HG02571 (cell line): ENCODE measurements at regions not wholly inside any gene's neighbourhood (a gene's known extent, or its start where the extent isn't known, plus 50 kb on each side); places are given as distances from the start of the nearest gene placed in this dataset.

Experiments used
- ATAC-seq: cut with Tn5 transposase; IDR thresholded peaks from one replicate; pipeline ENCODE4 v1.9.1; 2021; ENCODE audit warnings: mild to moderate bottlenecking, moderate library complexity; ENCODE audit not compliant: unreplicated experiment

DNA sequence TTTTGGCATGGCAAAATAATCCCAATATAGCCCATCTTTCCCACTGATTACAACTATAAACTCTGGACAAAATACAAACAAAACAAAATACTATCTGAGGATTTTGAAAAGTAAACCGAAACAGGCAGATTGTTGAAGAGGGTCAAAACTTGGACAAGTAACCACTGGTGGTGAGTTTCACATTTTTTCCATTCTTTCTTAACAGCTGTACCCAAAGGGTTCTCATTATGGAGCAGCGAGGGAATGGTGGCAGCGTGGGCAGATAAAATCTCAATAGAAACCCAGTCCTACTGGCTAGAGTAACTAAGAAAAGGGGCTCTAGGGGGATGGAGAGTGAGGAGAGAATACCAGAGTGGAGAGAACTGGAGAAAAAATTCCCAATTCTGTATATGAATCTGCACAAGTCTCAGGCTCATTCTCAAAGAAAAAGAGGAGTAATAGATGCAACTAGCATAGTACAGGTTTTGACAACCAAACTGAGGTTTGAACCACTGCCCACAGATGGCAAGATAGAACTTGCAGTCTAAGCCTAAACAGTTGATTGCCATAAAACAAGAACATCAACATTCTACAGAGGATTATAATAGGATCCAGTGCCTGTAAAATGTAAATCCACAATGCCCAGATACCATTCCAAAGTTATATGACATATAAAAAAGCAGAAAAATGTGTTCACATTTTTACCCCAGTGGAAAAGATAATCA lies 284.5 kb downstream of the KCNRG start:
- no peak for ATAC-seq

DNA sequence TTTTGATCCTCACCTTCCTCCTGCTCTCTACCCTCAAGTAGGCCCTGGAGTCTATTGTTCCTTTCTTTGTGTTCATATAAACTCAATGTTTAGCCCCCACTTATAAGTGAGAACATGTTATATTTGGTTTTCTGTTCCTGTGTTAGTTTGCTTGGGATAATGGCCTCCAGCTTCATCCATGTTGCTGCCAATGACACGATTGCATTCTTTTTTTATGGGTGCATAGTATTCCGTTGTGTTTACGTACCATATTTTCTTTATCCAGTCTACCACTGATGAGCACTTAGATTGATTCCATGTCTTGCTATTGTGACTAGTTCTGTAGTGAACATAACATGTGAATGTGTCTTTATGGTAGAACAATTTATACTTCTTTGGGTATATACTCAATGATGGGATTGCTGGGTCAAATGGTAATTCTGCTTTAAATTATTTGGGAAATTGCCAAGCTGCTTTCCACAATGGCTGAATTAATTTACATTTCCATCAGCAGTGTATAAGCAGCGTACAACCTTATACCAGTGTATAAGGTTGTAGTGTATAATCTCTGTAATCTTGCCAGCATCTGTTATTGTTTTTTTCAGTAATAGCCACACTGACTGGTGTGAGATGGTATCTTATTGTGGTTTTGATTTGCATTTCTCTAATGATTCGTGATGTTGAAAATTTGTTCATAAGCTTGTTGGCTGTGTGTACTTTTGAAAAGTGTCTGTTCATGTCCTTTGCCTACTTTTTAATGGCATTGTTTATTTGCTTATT lies 288.9 kb downstream of the KCNRG start:
- no peak for ATAC-seq

DNA sequence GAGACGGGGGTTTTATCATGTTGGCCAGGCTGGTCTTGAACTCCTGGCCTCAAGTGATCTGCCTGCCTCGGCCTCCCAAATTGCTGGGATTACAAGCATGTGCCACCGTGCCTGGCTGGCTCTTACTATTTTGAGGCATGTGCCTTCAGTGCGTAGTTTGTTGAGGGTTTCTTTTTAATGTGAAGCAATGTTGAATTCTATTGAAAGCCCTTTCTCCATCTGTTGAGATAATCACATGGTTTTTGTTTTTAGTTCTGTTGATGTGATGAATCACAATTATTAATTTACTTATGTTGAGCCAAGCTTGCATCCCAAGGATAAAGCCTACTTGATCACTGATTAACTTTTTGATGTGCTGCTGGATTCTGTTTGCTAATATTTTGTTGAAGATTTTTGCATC lies 290.9 kb downstream of the KCNRG start:
- ATAC-seq: no peak

DNA sequence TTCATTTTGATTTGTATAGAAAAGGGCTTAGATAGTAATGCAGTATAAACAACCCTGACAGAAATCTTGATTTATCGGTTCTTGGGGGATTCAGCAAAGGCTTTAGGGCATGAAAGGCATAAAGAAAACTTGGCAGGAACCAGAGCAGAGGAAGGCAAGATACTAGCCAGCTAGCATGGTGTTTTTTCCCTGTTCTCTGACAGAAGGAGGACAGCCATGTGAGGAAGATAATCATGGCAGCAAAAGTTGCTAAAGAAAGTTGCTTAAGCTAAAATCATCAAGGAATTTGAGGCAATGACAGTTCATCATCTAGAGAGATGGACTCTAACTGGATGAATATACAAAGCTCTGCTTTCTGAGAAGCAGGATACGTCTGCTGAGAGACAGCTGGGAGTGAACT lies 294.1 kb downstream of the KCNRG start:
- ATAC-seq: no peak

DNA sequence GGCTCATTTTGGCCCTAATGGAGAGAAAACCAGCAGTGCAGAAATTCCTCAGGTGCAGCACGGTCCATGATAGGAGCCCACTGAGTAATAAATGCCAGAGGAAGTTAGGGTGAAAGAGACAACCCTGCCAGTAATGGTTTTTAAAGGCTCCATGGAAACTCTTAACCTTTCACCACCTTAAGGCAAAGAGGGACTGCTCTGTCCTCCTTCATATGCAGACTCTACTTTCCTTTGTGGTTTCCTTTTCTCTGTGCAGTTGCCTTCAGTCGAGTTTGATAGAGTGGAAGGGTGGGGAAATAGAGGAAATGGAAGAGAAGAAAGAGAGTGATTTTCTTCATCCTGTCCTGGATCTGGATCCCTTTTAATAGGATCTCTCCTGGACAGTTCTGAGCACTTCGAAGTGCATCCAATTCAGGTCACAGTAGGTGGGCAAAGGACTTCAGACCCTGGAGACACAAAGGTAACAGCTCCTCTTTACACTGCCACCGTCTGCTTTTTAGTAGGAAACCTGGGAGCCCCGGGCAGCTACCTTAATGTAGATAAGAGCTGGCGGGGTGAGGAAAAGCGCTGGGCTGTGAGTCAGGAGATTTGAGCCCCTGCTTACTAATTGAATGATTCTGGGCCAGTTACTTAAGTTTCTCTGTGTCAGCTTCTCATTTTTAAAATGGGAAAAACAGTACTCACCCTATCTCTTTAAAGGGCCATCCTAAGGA lies 294.8 kb downstream of the KCNRG start:
- no peak for ATAC-seq

DNA sequence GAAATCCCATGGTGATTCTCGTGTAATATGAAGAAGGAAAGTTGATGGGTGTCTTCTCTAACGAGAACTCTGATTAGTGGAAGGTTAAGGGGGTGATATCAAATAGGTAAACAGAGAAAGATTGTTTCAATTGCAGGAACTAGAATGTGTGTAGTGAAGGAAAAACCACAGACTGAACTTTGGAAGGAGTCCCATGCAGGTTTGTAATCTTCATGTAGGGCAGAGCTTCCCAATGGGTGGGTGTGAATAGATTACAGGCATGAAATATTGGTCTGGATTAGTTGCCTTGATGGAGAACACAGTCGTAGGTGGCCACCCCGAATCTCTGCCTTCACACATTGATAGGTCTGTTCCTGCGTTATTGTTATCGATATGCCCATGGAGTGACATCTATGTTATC lies 295.5 kb downstream of the KCNRG start:
- ATAC-seq: no peak

DNA sequence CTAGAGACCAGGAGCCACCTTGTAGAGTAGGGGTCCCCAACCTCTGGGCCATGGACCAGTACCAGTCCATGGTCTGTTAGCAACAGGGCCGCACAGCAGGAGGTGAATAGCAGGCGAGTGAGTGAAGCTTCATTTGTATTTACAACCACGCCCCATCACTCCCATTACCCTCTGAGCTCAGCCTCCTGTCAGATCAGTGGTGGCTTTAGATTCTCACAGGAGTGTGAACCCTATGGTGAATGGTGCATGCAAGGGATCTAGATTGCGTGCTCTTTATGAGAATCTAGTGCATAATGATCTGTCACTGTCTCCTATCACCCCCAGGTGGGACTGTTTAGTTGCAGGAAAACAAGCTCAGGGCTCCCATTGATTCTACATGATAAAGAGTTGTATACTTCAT lies 303.6 kb downstream of the KCNRG start:
- ATAC-seq: no peak

DNA sequence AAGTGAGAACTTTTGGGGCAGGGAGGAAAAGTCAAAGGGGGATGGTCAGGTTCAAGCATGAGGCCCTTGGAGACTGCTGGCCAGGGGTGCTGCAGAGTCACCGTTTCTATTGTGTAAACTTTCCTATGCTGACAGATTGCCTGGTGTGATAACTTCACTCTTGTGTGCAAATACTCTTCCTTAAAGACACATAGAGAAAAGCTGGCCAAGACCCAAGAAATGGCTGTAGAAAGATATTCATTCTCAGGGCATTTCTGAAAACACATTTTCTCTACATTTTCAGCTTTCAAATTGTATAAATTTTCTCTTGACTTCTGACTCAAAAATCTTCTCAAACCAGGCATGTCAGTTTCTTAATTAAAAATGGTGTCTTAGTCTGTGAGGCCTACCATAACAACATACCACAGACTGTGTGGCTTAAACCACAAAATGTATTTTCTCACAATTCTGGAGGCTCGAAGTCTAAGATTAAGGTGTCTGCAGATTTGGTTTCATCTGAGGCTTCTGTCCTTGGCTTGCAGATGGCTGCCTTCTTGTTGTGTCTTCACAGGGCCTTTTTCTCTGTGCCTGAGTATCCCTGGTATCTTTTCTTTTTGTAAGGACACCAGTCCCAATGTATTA lies 304.5 kb downstream of the KCNRG start:
- no peak for ATAC-seq

DNA sequence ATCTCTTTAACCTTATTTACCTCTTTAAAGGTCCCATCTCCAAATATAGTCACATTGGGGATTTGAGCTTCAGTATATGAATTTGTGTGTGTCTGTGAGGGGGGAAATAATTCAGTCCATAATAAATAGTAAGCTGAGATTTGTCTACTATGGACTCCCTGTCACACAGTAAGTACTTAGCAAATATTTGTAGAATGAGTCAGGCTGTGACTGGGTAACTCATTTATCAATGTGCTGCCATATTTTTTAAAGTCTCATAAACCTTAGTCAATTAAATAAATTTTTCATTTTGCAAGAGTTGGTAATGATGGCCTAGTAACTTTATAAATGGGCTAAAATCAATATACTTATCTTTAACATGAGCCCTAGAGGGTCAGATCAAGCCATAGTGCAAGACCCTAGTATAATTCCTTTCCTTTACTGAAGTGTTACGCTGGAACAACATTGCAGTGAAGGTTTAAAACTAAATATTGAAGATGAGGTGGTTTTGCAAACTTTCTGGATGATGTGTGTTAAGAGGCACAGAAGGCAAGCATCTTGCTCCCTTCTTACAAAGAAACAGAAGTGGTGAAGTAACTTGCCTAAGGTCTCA lies 305.1 kb downstream of the KCNRG start:
- no peak for ATAC-seq

DNA sequence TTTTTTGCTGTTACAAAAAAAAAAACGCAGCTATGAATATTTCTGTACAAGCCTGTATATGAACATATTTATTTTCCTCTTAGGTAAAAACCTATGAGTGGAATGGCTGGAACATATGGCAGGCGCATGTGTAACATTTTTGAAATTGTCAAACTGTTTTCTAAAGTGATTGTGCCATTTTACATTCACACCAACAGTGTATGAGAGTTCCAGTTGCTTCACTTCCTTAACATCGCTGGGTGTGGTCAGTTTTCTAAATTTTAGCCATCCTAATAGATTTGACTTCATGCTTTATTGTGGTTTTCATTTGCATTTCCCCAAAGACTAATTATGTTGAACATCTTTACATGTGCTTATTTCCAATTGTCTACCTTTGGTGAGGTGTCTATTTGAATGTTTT lies 306.8 kb downstream of the KCNRG start:
- ATAC-seq: no peak

DNA sequence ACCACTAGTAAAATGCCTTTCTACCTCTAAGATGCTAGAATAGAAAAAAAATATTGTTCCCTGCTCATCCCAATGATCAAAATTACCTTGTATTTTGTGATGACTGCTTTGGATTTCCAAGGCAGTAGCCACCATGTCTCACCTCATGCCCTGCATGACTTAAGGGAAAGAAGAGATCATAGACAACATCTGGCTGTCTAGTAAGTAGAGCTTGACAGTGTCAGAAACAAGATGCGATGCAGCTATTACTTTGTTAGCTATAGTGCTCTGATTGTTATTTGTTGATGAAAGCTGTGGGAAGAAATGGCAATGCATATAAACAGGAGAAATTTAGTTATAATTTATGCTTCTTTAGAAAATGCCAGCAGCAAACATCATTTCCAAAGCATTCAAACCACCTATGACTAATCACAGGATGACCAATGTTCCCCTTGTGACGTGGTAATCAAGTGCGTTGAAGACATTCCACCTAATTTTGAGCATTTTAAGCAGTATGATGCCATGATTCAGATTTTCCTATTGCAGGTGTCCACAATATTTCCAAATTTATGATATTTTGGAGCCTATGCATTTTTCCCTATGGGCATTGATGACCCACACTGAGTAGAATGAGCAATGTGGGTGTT lies 308.3 kb downstream of the KCNRG start:
- ATAC-seq: no peak

DNA sequence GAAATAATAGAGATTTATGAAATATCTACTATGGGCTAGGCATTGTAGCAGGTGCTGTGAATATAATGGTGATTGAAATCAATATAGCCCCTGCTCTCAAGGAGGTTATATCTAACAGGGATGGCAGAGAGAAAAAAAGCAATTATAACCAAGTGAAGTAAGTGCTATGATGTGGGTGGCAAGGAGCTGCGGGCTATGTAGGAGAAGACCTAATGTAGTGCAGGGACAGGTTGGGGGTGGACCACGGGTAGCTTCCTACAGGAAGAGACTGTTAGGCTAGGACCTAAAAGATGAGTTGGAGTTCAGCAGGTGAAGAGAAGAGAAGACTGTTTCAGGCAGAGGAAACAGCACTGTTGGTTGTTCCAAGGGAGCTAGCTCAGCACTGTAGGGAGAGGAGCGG lies 311.0 kb downstream of the KCNRG start:
- no peak for ATAC-seq

DNA sequence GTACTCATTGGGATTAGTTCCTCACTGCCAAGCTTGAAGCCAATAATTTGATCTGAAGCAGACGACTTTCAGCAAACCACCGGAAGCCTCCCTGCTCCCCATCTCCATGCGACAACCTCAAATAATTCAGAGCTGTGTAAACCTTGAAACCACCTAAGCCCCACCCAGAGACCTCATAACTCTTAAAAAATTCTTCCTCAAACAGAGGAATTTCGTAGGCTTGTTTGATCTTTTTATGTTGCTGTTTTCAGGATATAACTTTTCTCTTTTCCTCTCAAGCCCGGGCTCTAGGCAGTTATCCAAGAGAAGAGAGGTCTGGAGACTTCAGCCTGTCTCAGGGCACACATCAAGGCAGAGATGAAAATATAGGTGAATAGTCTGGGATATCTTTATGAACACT lies 311.6 kb downstream of the KCNRG start:
- ATAC-seq: no peak

DNA sequence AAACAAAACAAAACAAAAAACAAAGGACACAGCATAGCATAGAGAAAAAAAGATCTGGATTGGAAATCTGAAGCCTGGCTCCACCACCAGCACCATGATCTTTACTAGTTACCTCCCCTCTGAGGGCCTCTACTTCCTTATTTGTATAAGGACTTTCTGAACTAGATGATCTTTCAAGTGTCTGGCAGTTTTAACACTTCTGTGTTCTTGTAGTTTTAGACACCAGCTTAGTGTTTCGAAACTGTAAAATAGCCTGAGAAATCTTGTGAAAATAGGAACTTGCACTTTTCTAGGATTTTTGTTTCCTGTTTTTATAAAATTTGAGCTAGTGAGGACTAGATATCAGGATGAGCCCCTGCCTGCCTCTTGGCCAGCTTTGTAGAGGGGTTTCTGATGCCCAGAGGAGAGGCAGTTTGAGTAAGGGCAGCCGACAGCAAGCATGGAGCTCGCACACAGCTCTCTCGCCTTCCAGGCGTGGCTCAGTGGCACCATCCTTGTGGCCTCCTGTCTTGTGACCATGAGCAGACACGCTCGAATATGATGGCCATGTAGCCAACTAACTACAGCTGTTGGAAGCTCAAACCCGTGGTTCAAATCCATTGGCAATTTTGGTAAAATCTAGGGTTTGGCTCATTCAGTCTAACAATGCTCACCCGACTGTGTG lies 319.0 kb downstream of the KCNRG start:
- no peak for ATAC-seq

DNA sequence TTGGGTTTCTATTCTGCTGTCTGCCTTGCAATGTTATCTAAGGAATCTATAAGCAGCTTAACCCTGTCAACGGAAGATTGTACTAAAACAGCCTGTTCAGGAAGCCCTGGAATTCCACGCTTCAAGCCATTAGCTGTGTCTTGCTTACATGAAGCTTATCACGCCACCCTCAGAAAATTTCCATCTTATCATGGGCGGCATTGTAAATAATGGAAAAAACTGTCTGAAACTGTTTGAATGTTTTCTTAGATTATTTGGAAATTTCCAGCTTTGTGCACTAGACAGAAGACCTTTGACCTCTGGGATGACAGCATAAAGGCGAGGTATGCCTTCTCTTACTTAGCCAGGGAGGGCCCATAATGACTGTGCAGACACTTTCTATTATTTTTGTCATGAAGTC lies 319.7 kb downstream of the KCNRG start:
- ATAC-seq: no peak

DNA sequence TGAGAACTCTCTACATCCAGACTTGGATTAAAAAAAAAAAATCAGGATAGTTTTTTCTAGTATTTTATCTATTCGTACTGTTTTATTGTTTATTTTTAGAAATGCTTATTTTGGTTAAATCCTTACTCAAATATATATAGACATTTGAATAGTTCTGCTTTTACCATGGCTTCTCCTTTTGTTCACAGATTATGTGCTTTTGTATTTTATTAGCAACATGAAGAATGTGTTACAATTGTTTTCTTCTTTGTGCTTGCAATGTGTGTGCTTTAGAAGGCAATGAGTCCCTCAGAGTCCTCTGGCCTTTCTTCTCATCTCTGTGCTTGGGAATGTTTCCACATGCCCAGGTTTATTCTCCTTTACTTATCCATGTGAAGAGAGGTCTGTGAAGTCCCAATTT lies 324.0 kb downstream of the KCNRG start:
- ATAC-seq: no peak

DNA sequence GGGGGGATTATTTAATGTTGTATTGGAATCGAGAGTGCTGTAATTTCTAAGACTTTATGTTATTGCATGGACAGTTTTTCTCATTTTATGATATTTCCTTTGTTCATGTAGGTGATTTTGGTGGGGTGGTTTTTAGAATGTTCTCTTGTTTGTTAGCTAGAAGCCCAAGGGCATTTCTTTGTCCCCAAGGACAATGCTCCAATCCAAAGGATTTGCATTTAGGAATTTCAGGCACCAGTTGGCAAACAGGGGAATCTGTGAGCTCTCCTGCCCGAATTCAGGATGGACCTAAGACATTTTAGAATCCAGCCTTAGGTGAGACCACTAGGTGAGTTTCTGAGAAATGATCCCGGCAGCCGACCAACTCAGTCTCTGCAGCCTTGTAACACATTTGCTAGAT lies 324.9 kb downstream of the KCNRG start:
- ATAC-seq: no peak

DNA sequence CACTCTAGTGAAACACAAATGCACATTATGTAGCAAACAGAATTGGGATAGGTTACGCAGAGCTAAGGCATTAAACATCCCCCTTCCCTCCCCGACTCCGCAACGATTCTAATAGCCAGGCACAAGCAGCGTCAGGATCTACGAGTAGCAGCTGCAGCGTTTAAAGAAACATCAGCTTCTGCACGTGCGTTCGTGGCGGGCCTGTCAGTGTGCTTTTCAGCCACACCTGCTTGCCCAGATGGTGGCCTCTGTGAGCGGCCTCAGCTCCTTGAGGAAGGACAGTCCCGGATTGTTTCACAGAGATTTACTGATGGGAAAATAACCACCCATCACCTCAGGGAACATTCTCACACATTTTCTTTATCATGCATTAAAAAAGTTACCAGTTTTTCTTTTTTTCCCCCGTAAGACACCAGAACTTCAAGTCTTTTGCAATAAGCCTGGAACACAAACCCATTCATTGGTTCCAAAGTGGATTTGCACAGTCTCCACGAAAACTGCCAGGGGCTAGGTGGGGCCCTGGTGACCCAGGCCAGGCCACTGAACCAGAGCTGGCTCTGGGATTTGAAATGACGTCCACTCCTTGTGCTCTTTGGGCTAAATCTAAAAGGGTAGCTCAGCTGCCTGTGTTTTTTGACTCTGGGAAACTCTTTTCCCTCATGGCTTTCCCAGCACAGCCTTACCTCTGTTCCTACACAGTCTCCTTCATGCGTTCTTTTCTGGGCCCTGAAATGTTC lies 325.5 kb downstream of the KCNRG start:
- no peak for ATAC-seq

DNA sequence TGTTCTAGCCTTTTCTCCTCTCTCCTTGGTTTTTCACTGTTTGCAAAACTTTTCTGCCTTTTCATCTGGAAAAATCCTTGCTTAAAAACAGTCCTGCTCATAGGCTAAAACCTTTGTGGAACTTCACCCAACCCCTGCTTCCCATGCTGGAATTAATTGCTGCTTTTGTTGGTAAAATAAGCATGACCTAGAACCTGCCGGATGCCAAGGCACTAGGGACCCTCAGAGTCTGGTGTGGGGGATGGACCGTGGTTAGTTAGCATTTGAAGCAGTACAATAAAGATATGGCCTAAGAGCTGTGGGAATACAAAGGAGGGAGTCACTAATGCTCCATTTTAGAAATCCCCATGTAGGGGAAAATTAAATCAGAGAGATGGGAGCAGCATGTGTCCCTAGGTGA lies 326.3 kb downstream of the KCNRG start:
- ATAC-seq: no peak

DNA sequence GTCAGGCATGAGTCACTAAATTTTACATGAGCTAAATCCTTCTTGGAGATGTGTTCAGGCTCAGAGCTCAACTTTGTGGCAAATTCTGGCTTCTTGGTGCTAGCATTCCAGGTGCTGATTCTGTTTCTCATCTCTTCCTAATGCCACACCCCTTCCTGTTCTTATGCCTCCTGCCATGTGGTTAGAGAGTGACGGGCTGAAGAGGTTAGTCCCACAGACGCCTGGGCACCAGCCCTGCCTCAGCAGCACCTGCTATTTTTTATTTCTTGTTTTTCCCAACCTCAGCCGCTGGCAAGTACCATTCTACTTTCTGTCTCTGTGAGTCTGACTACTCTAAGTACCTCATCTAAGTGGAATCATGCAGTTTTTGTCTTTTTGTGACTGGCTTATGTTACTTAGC lies 329.5 kb downstream of the KCNRG start:
- no peak for ATAC-seq
